ENCODE measurements at regions not wholly inside any gene's neighbourhood (a gene's known extent, or its start where the extent isn't known, plus 50 kb on each side); places are given as distances from the start of the nearest gene placed in this dataset.

- Histone ChIP-seq H3K4me1 (ENCODE audit: control insufficient read depth, insufficient read depth, low read length) (no peaks in the 10 kb centered on the region), H3K27me3 (ENCODE audit: control insufficient read depth, insufficient read depth, low read length, poor library complexity, severe bottlenecking) (no peaks in the 10 kb centered on the region), H3K36me3 (ENCODE audit: control insufficient read depth, insufficient read depth, low read length) (no peaks in the 10 kb centered on the region), H3K27ac (ENCODE audit: low read depth, low read length) (no peak overlapping the region), H3K9me3 (ENCODE audit: control insufficient read depth, low read length) (peaks cover 5% of the 10 kb centered on the region), H3K9ac (ENCODE audit: extremely low read depth, low read length, poor library complexity, severe bottlenecking) (no peak overlapping the region), H3K4me3 (ENCODE audit: low read length) (no peak overlapping the region)
- Mint-ChIP-seq H3K27ac (no peak overlapping the region), H3K27me3 (ENCODE audit: insufficient read depth) (no peaks in the 10 kb centered on the region), H3K4me1 (peaks cover 4% of the 10 kb centered on the region), H3K4me3 (no peak overlapping the region), H3K36me3 (ENCODE audit: low read depth) (no peaks in the 10 kb centered on the region), H3K9me3 (peaks cover 2% of the 10 kb centered on the region)
- DNase-seq = no peak
- no peak for TF ChIP-seq CTCF (conservative IDR thresholded peaks at IDR 0.05)
- WGBS, 2 experiments (ENCODE audit: insufficient coverage in 1 of 2, insufficient read length in 1 of 2) = 100% methylated on average over 2 of the region's 4 CpGs; no CpG with 5 or more reads in 1 of the 2 experiments
Measured at GRCh38 chr4:42729505-42730237, 72.8 kb upstream of the ATP8A1 start.

GRCh38 chr4:42724451-42724850 is 67.5 kb upstream of the ATP8A1 start:
- Histone ChIP-seq H3K4me3 (ENCODE audit: low read length) (no peak overlapping the region), H3K9ac (ENCODE audit: extremely low read depth, low read length, poor library complexity, severe bottlenecking) (no peak overlapping the region), H3K36me3 (ENCODE audit: control insufficient read depth, insufficient read depth, low read length) (no peaks in the 10 kb centered on the region), H3K27ac (ENCODE audit: low read depth, low read length) (no peak overlapping the region), H3K4me1 (ENCODE audit: control insufficient read depth, insufficient read depth, low read length) (no peaks in the 10 kb centered on the region), H3K9me3 (ENCODE audit: control insufficient read depth, low read length) (peaks cover 5% of the 10 kb centered on the region), H3K27me3 (ENCODE audit: control insufficient read depth, insufficient read depth, low read length, poor library complexity, severe bottlenecking) (no peaks in the 10 kb centered on the region)
- peaks cover 2% of the 10 kb centered on the region for H3K9me3 Mint-ChIP-seq
- 80 to 88% methylated on average over 2 to 3 of the region's 3 CpGs for WGBS, 2 experiments (ENCODE audit: insufficient coverage in 1 of 2, insufficient read length in 1 of 2)
- H3K27ac Mint-ChIP-seq = no peak overlapping the region
- TF ChIP-seq CTCF (conservative IDR thresholded peaks at IDR 0.05) = no peak
- H3K36me3 Mint-ChIP-seq (ENCODE audit: low read depth) = no peaks in the 10 kb centered on the region
- H3K4me1 Mint-ChIP-seq = peaks cover 4% of the 10 kb centered on the region
- no peaks in the 10 kb centered on the region for H3K27me3 Mint-ChIP-seq (ENCODE audit: insufficient read depth)
- no peak for DNase-seq
- no peak overlapping the region for H3K4me3 Mint-ChIP-seq

GRCh38 chr4:42720533-42720932 is 63.6 kb upstream of the ATP8A1 start:
- Mint-ChIP-seq H3K27me3 (ENCODE audit: insufficient read depth) (no peaks in the 10 kb centered on the region), H3K4me3 (no peak overlapping the region), H3K27ac (no peak overlapping the region), H3K9me3 (peaks cover 8% of the 10 kb centered on the region), H3K36me3 (ENCODE audit: low read depth) (no peaks in the 10 kb centered on the region), H3K4me1 (peaks cover 6% of the 10 kb centered on the region)
- Histone ChIP-seq H3K36me3 (ENCODE audit: control insufficient read depth, insufficient read depth, low read length) (no peaks in the 10 kb centered on the region), H3K27ac (ENCODE audit: low read depth, low read length) (no peak overlapping the region), H3K9ac (ENCODE audit: extremely low read depth, low read length, poor library complexity, severe bottlenecking) (no peak overlapping the region), H3K4me1 (ENCODE audit: control insufficient read depth, insufficient read depth, low read length) (no peaks in the 10 kb centered on the region), H3K27me3 (ENCODE audit: control insufficient read depth, insufficient read depth, low read length, poor library complexity, severe bottlenecking) (no peaks in the 10 kb centered on the region), H3K4me3 (ENCODE audit: low read length) (no peak overlapping the region), H3K9me3 (ENCODE audit: control insufficient read depth, low read length) (peaks cover 15% of the 10 kb centered on the region)
- 100% methylated on average over 1 of the region's 1 CpG; no CpG with 5 or more reads in 1 of the 2 experiments for WGBS, 2 experiments (ENCODE audit: insufficient coverage in 1 of 2, insufficient read length in 1 of 2)
- TF ChIP-seq CTCF (conservative IDR thresholded peaks at IDR 0.05) = no peak
- no peak for DNase-seq
